ENCODE measurements at regions not wholly inside any gene's neighbourhood (a gene's known extent, or its start where the extent isn't known, plus 50 kb on each side); places are given as distances from the start of the nearest gene placed in this dataset.

GRCh38 chr18:52190195-52190594 is 149.8 kb upstream of the DCC start:
- TF ChIP-seq CTCF (IDR thresholded peaks at IDR 0.05) (no peak), EZH2 (IDR thresholded peaks at IDR 0.05) (no peak)

All from neural progenitor cell (in vitro differentiated cells).